CD4-positive, alpha-beta T cell treated with Interleukin-15 for 1 hour (primary cell): ENCODE measurements at regions not wholly inside any gene's neighbourhood (a gene's known extent, or its start where the extent isn't known, plus 50 kb on each side); places are given as distances from the start of the nearest gene placed in this dataset.

Experiments
- DNase-seq: peaks from one replicate; pipeline ENCODE4 v3.0.0-alpha.2; 2020

- DNase-seq = no peak
These were observed 1490.0 kb upstream of the MIR17HG start for GRCh38 chr13:89857502-89857901.

- no peak for DNase-seq
These were observed 1485.3 kb upstream of the MIR17HG start for GRCh38 chr13:89862011-89862690.

- no peak for DNase-seq
These were observed 1484.8 kb upstream of the MIR17HG start for GRCh38 chr13:89862691-89863036.

DNA sequence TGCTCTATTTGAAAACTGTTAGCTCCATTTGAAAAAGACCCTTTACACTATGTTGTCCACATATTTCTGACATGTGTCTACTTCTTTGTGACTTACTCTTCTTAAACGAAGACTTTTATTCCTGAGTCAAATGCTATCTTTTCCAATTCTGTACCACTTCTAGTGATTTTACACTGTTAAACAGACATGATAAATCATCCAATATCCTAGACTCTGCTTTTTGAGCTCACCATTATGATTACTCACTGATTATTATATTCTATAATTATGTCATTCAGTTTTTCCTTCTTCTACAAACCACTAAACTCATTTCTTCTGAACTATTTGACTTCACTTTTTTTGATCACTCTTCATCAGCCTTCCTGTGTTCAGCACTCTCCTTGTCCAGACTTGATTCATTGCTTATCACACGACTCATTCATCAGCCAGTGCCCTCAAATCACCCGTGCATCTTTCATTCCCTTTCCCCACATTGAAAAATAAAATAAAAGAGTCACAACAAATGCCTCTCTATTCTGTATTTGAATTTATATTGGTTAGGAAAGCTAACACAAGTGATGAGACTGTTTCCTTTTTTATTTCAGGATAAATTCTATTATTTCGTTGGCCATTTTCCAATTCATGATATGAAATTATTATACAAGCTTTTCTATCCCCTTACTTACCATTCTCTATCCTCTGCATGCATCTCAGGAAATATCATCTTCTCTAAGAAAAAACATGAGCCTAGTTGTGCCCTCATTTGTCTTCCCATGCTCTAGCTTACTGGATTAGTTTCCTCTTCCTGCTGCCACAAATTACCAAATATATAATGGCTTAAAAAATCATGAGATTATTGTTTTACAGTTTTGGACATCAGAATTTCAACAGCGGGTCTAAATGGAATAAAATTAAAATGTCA, 1482.1 kb upstream of the MIR17HG start:
- no peak for DNase-seq

- no peak for DNase-seq
These were observed 1478.2 kb upstream of the MIR17HG start for GRCh38 chr13:89869312-89869711.

GRCh38 chr13:89878904-89879303, 1468.6 kb upstream of the MIR17HG start:
- DNase-seq = no peak

GRCh38 chr13:89880201-89880600, 1467.3 kb upstream of the MIR17HG start:
- no peak for DNase-seq

DNA sequence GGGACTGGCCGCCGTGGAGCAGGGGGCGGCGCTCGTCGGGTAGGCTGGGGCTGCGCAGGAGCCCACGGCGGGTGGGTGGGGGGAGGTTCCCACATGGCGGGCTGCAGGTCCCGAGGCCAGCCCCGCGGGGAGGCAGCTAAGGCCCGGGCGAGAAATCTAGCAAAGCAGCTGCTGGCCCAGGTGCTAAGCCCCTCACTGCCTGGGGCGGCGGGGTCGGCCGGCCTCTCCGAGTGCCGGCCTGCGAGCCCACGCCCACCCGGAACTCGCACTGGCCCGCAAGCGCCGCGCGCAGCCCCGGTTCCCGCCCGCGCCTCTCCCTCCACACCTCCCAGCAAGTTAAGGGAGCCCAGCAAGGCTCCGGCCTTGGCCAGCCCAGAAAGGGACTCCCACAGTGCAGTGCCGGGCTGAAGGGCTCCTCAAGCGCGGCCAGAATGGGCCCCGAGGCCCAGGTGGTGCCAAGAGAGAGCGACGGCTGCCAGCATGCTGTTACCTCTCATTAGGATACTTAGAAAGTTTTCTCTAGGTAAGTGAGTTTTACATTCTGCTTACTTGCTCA, 1463.5 kb upstream of the MIR17HG start:
- no peak for DNase-seq

DNA sequence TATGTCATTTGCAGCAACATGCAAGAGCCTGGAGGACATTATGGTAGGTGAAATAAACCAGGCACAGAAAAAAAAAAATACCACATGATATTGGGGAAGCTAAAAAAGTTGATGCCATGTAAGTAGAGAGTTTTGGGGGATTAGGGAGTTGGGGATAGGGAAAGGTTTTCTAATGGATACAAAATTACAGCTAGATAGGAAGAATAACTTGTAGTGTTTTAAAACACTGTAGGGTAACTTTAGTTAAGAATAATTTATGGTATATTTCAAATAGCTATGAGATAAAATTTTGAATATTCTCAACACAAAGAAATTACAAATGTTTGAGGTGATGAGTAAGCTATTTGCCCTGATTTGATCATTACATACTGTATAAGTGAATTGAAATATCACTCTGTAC, 1456.7 kb upstream of the MIR17HG start:
- no peak for DNase-seq

DNA sequence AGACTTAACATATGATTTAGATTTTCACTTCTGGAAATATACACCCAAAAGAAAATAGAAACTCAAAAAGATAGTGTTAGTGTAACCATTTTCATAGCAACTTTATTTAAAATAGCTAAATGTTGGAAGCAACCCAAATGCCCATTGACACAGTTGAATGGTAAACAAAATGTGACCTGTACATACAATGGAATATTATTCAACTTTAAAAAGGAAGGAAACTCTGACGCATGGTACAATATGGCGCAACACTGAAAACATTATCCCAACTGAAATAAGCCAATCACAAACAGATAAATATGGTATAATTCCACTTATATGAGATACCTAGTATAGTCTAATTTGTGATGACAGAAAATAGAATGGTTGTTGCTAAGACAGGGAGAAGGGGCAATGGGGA, 1456.1 kb upstream of the MIR17HG start:
- DNase-seq = no peak

DNA sequence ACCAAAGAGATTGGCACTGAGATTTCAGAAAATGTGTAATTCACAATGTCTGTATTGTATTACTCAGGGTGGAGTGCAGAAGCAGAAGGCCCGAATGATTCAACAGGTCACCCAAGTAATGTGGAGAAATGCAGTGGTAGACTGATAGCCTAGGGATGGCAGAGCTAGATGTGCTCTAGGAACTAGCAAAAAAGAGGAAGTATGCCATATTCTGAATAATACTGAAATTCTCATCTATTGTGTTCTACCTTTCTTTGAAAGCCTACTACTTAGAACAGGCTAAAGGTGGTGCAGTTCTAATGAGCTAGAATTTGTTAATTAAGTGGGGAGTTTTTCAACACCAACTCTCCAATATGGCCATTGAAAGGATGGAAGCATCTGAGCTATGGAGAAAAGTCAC, 1449.8 kb upstream of the MIR17HG start:
- DNase-seq = no peak

- no peak for DNase-seq
These were observed 1448.0 kb upstream of the MIR17HG start for GRCh38 chr13:89899302-89900103.

DNA sequence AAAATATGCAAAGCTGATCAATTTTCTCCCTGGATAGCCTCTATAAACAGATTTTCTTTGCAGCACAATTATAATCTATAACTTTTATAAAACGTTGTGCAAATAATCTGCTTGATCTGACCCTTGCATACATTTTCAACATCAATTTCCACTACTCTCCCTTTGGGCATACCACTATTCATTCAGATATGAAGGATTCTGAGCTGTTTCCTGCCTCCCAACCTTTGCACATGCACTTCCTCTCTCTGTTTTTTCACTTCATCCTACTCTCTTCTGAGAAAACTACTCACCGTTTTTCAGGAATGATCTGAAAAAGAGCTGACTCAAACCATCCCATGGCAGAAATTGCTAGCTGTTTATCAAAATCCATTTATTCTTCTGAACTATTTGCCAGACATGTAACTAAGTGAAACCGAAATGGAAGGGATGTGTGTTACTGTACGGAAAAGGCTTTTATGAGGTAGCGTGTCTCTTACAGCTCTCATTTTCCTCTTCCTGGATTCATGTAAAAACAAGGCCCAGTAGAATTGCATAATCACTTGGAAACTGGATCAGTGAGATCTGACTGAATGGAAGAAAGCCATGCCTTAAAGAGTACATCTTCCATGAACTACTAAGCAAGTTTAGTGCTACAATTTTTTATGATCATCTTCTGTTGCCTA, 1447.3 kb upstream of the MIR17HG start:
- no peak for DNase-seq

GRCh38 chr13:89902223-89902622, 1445.3 kb upstream of the MIR17HG start:
- DNase-seq = no peak

DNA sequence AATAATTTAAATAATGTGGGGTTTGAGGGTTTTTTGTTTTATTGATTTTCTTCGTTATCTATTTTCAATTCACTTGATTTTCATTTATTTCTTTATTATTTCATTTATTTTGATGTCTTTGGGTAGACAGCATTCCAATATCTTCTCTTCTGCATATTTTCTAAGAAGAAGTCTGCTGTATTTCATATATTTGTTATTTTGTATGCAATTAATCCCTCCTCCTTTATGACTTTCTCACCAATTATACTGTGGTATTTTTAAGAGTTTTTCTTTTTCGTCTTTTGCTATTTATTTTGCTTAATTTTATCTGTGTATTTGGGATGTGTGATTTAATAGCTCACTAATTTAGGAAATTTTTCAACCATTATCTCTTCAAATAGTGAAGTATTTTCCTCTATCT, 1444.4 kb upstream of the MIR17HG start:
- no peak for DNase-seq

DNA sequence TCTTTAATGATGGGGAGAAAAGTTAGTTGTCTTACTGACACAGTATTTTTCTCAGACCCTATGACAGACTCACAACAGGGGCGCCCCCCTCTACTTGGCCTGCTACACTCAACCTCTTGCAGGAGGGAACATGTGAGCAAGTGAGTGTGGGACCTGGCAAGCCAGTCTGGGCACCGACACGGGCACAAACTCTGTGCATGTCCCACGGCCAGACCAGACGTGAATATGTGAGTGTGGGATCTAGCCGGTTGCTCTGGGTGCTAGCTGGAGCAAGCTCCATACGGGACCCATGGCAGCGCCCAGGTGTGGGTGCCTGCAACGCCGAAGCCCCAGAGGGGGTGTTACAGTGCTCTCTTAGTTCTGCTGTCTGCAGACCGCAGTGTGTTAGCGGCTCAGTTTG, 1437.3 kb upstream of the MIR17HG start:
- DNase-seq = no peak

GRCh38 chr13:89916551-89916950, 1430.9 kb upstream of the MIR17HG start:
- no peak for DNase-seq

DNA sequence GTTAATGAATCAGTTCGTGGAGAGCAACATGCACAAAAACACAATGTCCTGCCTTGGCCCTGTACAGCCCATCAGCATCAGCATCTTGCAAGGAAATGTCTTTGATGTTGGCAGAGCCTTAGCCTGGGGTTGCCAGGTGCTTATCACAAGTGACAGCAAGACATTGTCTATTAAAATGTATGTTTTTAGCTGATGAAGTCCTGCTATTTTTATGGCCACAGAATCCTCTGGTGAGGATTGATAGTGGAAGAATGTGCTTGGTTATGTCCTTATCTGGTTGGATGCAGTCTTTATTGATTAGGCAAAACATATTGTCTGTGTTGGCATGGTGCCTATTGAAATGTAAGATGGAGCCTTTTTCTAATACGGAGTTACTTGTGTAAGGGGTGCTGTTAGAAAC, 1427.0 kb upstream of the MIR17HG start:
- DNase-seq = no peak

GRCh38 chr13:89923052-89923451, 1424.4 kb upstream of the MIR17HG start:
- no peak for DNase-seq

- no peak for DNase-seq
These were observed 1423.8 kb upstream of the MIR17HG start for GRCh38 chr13:89923736-89924135.

DNA sequence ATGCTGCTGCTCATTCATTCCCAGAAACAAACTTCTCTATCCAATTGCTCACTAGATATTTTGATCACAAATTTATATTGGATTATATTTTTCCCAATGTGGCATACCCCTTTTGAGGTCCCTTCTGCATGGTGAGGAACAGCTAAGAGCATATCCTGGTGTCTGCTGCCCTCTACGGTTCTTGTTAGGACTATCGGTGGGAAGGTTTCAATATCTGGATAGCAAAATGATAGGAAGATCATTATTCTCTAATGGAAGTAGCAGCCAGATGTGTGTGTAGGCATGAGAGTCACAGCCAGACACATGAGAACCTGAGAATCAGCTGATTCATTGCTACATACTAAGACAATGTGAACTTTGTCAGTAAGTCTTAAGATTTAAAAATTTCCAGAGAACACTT, 1422.4 kb upstream of the MIR17HG start:
- no peak for DNase-seq

- DNase-seq = no peak
These were observed 1416.6 kb upstream of the MIR17HG start for GRCh38 chr13:89930861-89931260.

GRCh38 chr13:89932902-89933301, 1414.6 kb upstream of the MIR17HG start:
- no peak for DNase-seq
